NT2/D1 (cell line): ENCODE measurements at regions not wholly inside any gene's neighbourhood (a gene's known extent, or its start where the extent isn't known, plus 50 kb on each side); places are given as distances from the start of the nearest gene placed in this dataset.

ENCODE experiments used
- SUZ12 ChIP-seq: IDR thresholded peaks from 2 replicates; pipeline ENCODE4 v1.6.1; 2011; ENCODE audit not compliant: insufficient read length, insufficient read depth; ENCODE audit errors: extremely low read depth
- YY1 ChIP-seq: IDR thresholded peaks from 2 replicates; pipeline ENCODE4 v1.6.1; 2011; ENCODE audit not compliant: insufficient read length, insufficient read depth
- ZNF274 ChIP-seq: IDR thresholded peaks from 2 replicates; pipeline ENCODE4 v1.6.1; 2011; ENCODE audit warnings: mild to moderate bottlenecking, low read depth, low read length

DNA sequence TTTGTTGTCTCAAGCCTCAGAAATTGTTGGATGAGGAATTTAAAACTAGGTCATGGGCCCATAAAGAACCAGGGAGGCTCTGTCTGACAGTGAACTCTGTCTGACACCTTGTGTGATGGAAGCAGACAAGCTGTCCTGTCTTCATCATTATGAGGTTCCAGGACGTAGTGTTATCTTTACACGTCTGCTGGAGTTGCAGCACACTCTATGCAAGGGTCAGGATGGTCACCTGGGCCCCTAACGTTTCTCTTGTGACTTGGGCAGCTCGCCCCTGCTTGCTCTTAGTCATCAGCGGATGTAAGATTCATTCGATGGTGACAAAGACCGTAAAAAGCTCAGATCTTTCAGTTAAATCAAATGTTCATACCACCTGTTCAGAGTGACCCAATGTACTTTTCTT lies 92.0 kb upstream of the ADGRG2 start:
- TF ChIP-seq ZNF274 (no peak), YY1 (no peak), SUZ12 (no peak)
